Neural progenitor cell (in vitro differentiated cells): ENCODE measurements at regions not wholly inside any gene's neighbourhood (a gene's known extent, or its start where the extent isn't known, plus 50 kb on each side); places are given as distances from the start of the nearest gene placed in this dataset.

ENCODE experiments used
- DNase-seq: peaks from one replicate; pipeline ENCODE4 v3.0.0-alpha.2; 2016; ENCODE audit warnings: low spot score
- H2AFZ ChIP-seq: fragments of 200-600 bp; sonication (generic); replicated peaks from 2 replicates; pipeline ENCODE4 v1.6.1; 2016; ENCODE audit warnings: antibody characterized with exemption
- H3F3A ChIP-seq: fragments of 200-600 bp; sonication (generic); 2 replicates; pipeline ENCODE4 v1.6.1; 2016; ENCODE audit warnings: antibody characterized with exemption, low read depth
- H3K27ac ChIP-seq: fragments of 200-600 bp; sonication (generic); 2 replicates; pipeline ENCODE4 v1.5.1; 2016; ENCODE audit warnings: mild to moderate bottlenecking
- H3K27me3 ChIP-seq: fragments of 200-600 bp; sonication (generic); 2 replicates; pipeline ENCODE4 v1.6.1; 2016; ENCODE audit warnings: mild to moderate bottlenecking, moderate library complexity
- H3K36me3 ChIP-seq: fragments of 200-600 bp; sonication (generic); 2 replicates; pipeline ENCODE4 v1.5.1; 2016
- H3K4me1 ChIP-seq: fragments of 200-600 bp; sonication (generic); 2 replicates; pipeline ENCODE4 v1.6.1; 2016; ENCODE audit warnings: mixed run types
- H3K4me2 ChIP-seq: fragments of 200-600 bp; sonication (generic); 2 replicates; pipeline ENCODE4 v1.6.1; 2016
- H3K4me3 ChIP-seq: fragments of 200-600 bp; sonication (generic); 2 replicates; pipeline ENCODE4 v1.5.1; 2016
- H3K79me2 ChIP-seq: fragments of 200-600 bp; sonication (generic); 2 replicates; pipeline ENCODE4 v1.6.1; 2016; ENCODE audit warnings: low read depth
- H3K9ac ChIP-seq: fragments of 200-600 bp; sonication (generic); 2 replicates; pipeline ENCODE4 v1.6.1; 2016
- H3K9me3 ChIP-seq: fragments of 200-600 bp; sonication (generic); 2 replicates; pipeline ENCODE4 v1.5.1; 2016; ENCODE audit warnings: low read depth
- H4K20me1 ChIP-seq: fragments of 200-600 bp; sonication (generic); 2 replicates; pipeline ENCODE4 v1.6.1; 2016; ENCODE audit warnings: low read depth
- H3K27ac Mint-ChIP-seq: 3 replicates; pipeline ENCODE4 v1.8.0; 2021; ENCODE audit warnings: mixed read lengths
- H3K27me3 Mint-ChIP-seq: 2 replicates; pipeline ENCODE4 v1.8.0; 2022; ENCODE audit warnings: low read depth, mild to moderate bottlenecking, inconsistent platforms, moderate library complexity, mixed read lengths; ENCODE audit not compliant: insufficient read depth
- H3K36me3 Mint-ChIP-seq: 3 replicates; pipeline ENCODE4 v1.8.0; 2021; ENCODE audit warnings: mixed read lengths
- H3K4me1 Mint-ChIP-seq: 3 replicates; pipeline ENCODE4 v1.8.0; 2021; ENCODE audit warnings: mixed read lengths
- H3K4me3 Mint-ChIP-seq: 3 replicates; pipeline ENCODE4 v1.8.0; 2021; ENCODE audit warnings: mild to moderate bottlenecking, moderate library complexity, mixed read lengths
- H3K9me3 Mint-ChIP-seq: 3 replicates; pipeline ENCODE4 v1.8.0; 2020; ENCODE audit warnings: mixed read lengths
- CTCF ChIP-seq: fragments of 200-600 bp; sonication (generic); IDR thresholded peaks from 2 replicates; pipeline ENCODE4 v1.5.1; 2017; ENCODE audit warnings: antibody characterized with exemption, mild to moderate bottlenecking
- EZH2 ChIP-seq: fragments of 200-600 bp; sonication (generic); IDR thresholded peaks from 2 replicates; pipeline ENCODE4 v1.6.1; 2017; ENCODE audit warnings: antibody characterized with exemption, mild to moderate bottlenecking, moderate library complexity
- EZH2phosphoT487 ChIP-seq: fragments of 200-600 bp; sonication (generic); IDR thresholded peaks from 2 replicates; pipeline ENCODE4 v1.6.1; 2017; ENCODE audit warnings: antibody characterized with exemption

GRCh38 chr4:188942606-188943005 lies 803.4 kb downstream of the TRIML1 start:
- Histone ChIP-seq H2AFZ (no peak overlapping the region), H3K4me3 (no peak overlapping the region), H3K9me3 (no peaks in the 10 kb centered on the region), H3K36me3 (no peaks in the 10 kb centered on the region), H3K4me2 (no peak overlapping the region), H3K9ac (no peak overlapping the region), H3K27ac (no peak overlapping the region), H3K79me2 (no peaks in the 10 kb centered on the region), H3K4me1 (no peaks in the 10 kb centered on the region), H4K20me1 (no peaks in the 10 kb centered on the region), H3K27me3 (no peaks in the 10 kb centered on the region), H3F3A (no peaks in the 10 kb centered on the region)
- no peak overlapping the region for H3K4me3 Mint-ChIP-seq
- no peak overlapping the region for H3K27ac Mint-ChIP-seq
- no peak for DNase-seq
- no peaks in the 10 kb centered on the region for H3K4me1 Mint-ChIP-seq
- no peaks in the 10 kb centered on the region for H3K36me3 Mint-ChIP-seq
- TF ChIP-seq EZH2 (no peak), CTCF (no peak), EZH2phosphoT487 (no peak)
- peaks cover 2% of the 10 kb centered on the region for H3K9me3 Mint-ChIP-seq
- H3K27me3 Mint-ChIP-seq = no peaks in the 10 kb centered on the region

GRCh38 chr4:188949596-188949995 lies 810.4 kb downstream of the TRIML1 start:
- Mint-ChIP-seq H3K4me1 (no peaks in the 10 kb centered on the region), H3K36me3 (no peaks in the 10 kb centered on the region), H3K27ac (no peak overlapping the region), H3K4me3 (no peak overlapping the region), H3K27me3 (no peaks in the 10 kb centered on the region), H3K9me3 (peaks cover 2% of the 10 kb centered on the region)
- no peak for DNase-seq
- Histone ChIP-seq H3K27me3 (no peaks in the 10 kb centered on the region), H4K20me1 (no peaks in the 10 kb centered on the region), H3K79me2 (no peaks in the 10 kb centered on the region), H3K4me2 (no peak overlapping the region), H3F3A (no peaks in the 10 kb centered on the region), H2AFZ (peak overlapping the region; percentile 91), H3K36me3 (no peaks in the 10 kb centered on the region), H3K9me3 (no peaks in the 10 kb centered on the region), H3K4me3 (no peak overlapping the region), H3K9ac (no peak overlapping the region), H3K4me1 (no peaks in the 10 kb centered on the region), H3K27ac (no peak overlapping the region)
- no peak for TF ChIP-seq CTCF
- no peak for TF ChIP-seq EZH2
- TF ChIP-seq EZH2phosphoT487 = no peak

GRCh38 chr4:188955066-188955465 lies 815.8 kb downstream of the TRIML1 start:
- Histone ChIP-seq H3K9ac (no peak overlapping the region), H3F3A (no peaks in the 10 kb centered on the region), H3K4me3 (no peak overlapping the region), H3K9me3 (no peaks in the 10 kb centered on the region), H3K79me2 (no peaks in the 10 kb centered on the region), H3K27me3 (no peaks in the 10 kb centered on the region), H3K36me3 (no peaks in the 10 kb centered on the region), H2AFZ (no peak overlapping the region), H3K27ac (no peak overlapping the region), H3K4me1 (no peaks in the 10 kb centered on the region), H4K20me1 (no peaks in the 10 kb centered on the region), H3K4me2 (no peak overlapping the region)
- Mint-ChIP-seq H3K27me3 (peaks cover 2% of the 10 kb centered on the region), H3K27ac (no peak overlapping the region), H3K36me3 (no peaks in the 10 kb centered on the region), H3K4me3 (no peak overlapping the region), H3K9me3 (peaks cover 4% of the 10 kb centered on the region), H3K4me1 (no peaks in the 10 kb centered on the region)
- no peak for DNase-seq
- TF ChIP-seq CTCF = no peak
- no peak for TF ChIP-seq EZH2
- TF ChIP-seq EZH2phosphoT487 = no peak

GRCh38 chr4:188956566-188956965 lies 817.3 kb downstream of the TRIML1 start:
- TF ChIP-seq EZH2 = no peak
- TF ChIP-seq EZH2phosphoT487 = no peak
- no peak for TF ChIP-seq CTCF
- H3K4me3 Mint-ChIP-seq = no peak overlapping the region
- H2AFZ ChIP-seq = no peak overlapping the region
- peaks cover 4% of the 10 kb centered on the region for H3K9me3 Mint-ChIP-seq
- H4K20me1 ChIP-seq = no peaks in the 10 kb centered on the region
- H3K9me3 ChIP-seq = no peaks in the 10 kb centered on the region
- H3K4me1 ChIP-seq = no peaks in the 10 kb centered on the region
- peaks cover 2% of the 10 kb centered on the region for H3K27me3 Mint-ChIP-seq
- H3K4me2 ChIP-seq = no peak overlapping the region
- no peak overlapping the region for H3K27ac Mint-ChIP-seq
- no peaks in the 10 kb centered on the region for H3K36me3 Mint-ChIP-seq
- H3K4me3 ChIP-seq = no peak overlapping the region
- no peak for DNase-seq
- no peaks in the 10 kb centered on the region for H3K36me3 ChIP-seq
- no peaks in the 10 kb centered on the region for H3K4me1 Mint-ChIP-seq
- no peaks in the 10 kb centered on the region for H3K79me2 ChIP-seq
- H3K9ac ChIP-seq = no peak overlapping the region
- no peaks in the 10 kb centered on the region for H3F3A ChIP-seq
- H3K27ac ChIP-seq = no peak overlapping the region
- H3K27me3 ChIP-seq = no peaks in the 10 kb centered on the region
